Endothelial cell of umbilical vein (primary cell): ENCODE measurements at regions not wholly inside any gene's neighbourhood (a gene's known extent, or its start where the extent isn't known, plus 50 kb on each side); places are given as distances from the start of the nearest gene placed in this dataset.

ENCODE experiments used
- BruUV-seq: library from RNA; stranded (reverse); fragments of 400-500 nt; replicated peaks from 2 replicates; lab custom pipeline; 2021; lab: Mats Ljungman, UMichigan
- CTCF ChIA-PET: fragments of 300-600, 350-600 bp; sonication (Branson Sonifier 250); formaldehyde crosslinking; loops from one replicate; lab custom pipeline; 2021; ENCODE audit warnings: antibody characterized with exemption, inconsistent platforms; lab: Charles Lee
- POLR2A ChIA-PET: fragments of 300-600, 350-600 bp; sonication (Branson Sonifier 250); formaldehyde crosslinking; loops from one replicate; lab custom pipeline; 2021; ENCODE audit warnings: antibody characterized with exemption, inconsistent platforms; lab: Charles Lee
- DNase-seq: peaks from one replicate; pipeline ENCODE4 v3.0.0-alpha.2; 2011; ENCODE audit warnings: low read depth, low spot score
- FAIRE-seq: peaks from 2 replicates; lab custom pipeline; 2011; peaks lifted over from hg19 to GRCh38; lab: Jason Lieb, UNC
- H2AFZ ChIP-seq: 2 replicates; pipeline ENCODE4 v1.6.0; 2012; ENCODE audit warnings: low read depth, low read length, control low read depth, inconsistent platforms
- H3K27ac ChIP-seq: 2 replicates; pipeline ENCODE4 v1.5.1; 2011; ENCODE audit warnings: low read depth, mild to moderate bottlenecking, control low read depth, low read length, moderate library complexity; ENCODE audit not compliant: insufficient read depth
- H3K27me3 ChIP-seq, 2 experiments: 2 replicates each; pipeline versions ENCODE4 v1.6.0 to v1.6.1; 2011; ENCODE audit warnings: low read length in 2 of 2, mixed read lengths in 1 of 2; ENCODE audit not compliant: control insufficient read depth in 2 of 2, insufficient read depth in 2 of 2
- H3K36me3 ChIP-seq, 2 experiments: 2 replicates in 1 of 2; 3 replicates in 1 of 2; pipeline ENCODE4 v1.5.1; 2011; ENCODE audit warnings: low read length in 2 of 2, mild to moderate bottlenecking in 1 of 2, moderate library complexity in 1 of 2; ENCODE audit not compliant: control insufficient read depth in 2 of 2, insufficient read depth in 2 of 2; ENCODE audit errors: extremely low read depth in 1 of 2
- H3K4me1 ChIP-seq: 3 replicates; pipeline ENCODE4 v1.5.1; 2011; ENCODE audit warnings: mild to moderate bottlenecking, low read length; ENCODE audit not compliant: control insufficient read depth, insufficient read depth; ENCODE audit errors: extremely low read depth
- H3K4me2 ChIP-seq: 2 replicates; pipeline ENCODE4 v1.6.1; 2011; ENCODE audit warnings: low read length, control low read depth, mixed read lengths; ENCODE audit not compliant: insufficient read depth
- H3K4me3 ChIP-seq, 3 experiments: fragments of 200-600 bp in 1 of 3; sonication (generic), shearing (Covaris generic) in 1 of 3; replicated peaks in 1 of 3; 2 replicates each; pipeline ENCODE4 v1.5.1; 2011 to 2016; ENCODE audit warnings: control low read depth in 3 of 3, low read length in 3 of 3, mild to moderate bottlenecking in 2 of 3, inconsistent platforms in 1 of 3, low read depth in 1 of 3, moderate library complexity in 1 of 3; ENCODE audit not compliant: insufficient read depth in 1 of 3
- H3K79me2 ChIP-seq: 2 replicates; pipeline ENCODE4 v1.6.0; 2012; ENCODE audit warnings: low read length, inconsistent platforms; ENCODE audit not compliant: control insufficient read depth, insufficient read depth
- H3K9ac ChIP-seq: replicated peaks from 2 replicates; pipeline ENCODE3; 2011; ENCODE audit warnings: low read length, control low read depth; ENCODE audit not compliant: insufficient read depth; ENCODE audit errors: extremely low read depth
- H3K9me1 ChIP-seq: replicated peaks from 3 replicates; pipeline ENCODE4 v1.6.0; 2011; ENCODE audit warnings: mild to moderate bottlenecking, low read length; ENCODE audit not compliant: control insufficient read depth, insufficient read depth; ENCODE audit errors: extremely low read depth
- H3K9me3 ChIP-seq: replicated peaks from 2 replicates; pipeline ENCODE4 v1.5.1; 2012; ENCODE audit warnings: low read length, inconsistent platforms; ENCODE audit not compliant: control insufficient read depth, insufficient read depth
- H4K20me1 ChIP-seq: replicated peaks from 2 replicates; pipeline ENCODE3; 2011; ENCODE audit warnings: mild to moderate bottlenecking, low read length; ENCODE audit not compliant: control insufficient read depth, insufficient read depth; ENCODE audit errors: extremely low read depth
- EZH2 ChIP-seq: IDR thresholded peaks from 2 replicates; pipeline ENCODE4 v1.6.1; 2012; ENCODE audit warnings: borderline replicate concordance, low read depth, mild to moderate bottlenecking, moderate library complexity, low read length, inconsistent platforms; ENCODE audit not compliant: severe bottlenecking
- FOS ChIP-seq: IDR thresholded peaks from 2 replicates; pipeline ENCODE4 v1.6.1; 2011; ENCODE audit warnings: mild to moderate bottlenecking, low read length, moderate library complexity, borderline replicate concordance; ENCODE audit not compliant: insufficient read depth
- GATA2 ChIP-seq: IDR thresholded peaks from 2 replicates; pipeline ENCODE4 v1.7.0; 2011; ENCODE audit warnings: low read depth, mild to moderate bottlenecking, moderate library complexity, mixed read lengths, low read length; ENCODE audit not compliant: insufficient read length, insufficient read depth
- JUN ChIP-seq: IDR thresholded peaks from 2 replicates; pipeline ENCODE4 v1.6.1; 2011; ENCODE audit warnings: borderline replicate concordance, low read depth; ENCODE audit not compliant: insufficient read length, insufficient read depth
- MYC ChIP-seq: IDR thresholded peaks from one replicate; pipeline ENCODE4 v1.6.1; 2011; ENCODE audit warnings: mild to moderate bottlenecking, low read depth, low read length
- POLR2A ChIP-seq: IDR thresholded peaks from 2 replicates; pipeline ENCODE4 v1.6.1; 2012; ENCODE audit warnings: low read depth, mild to moderate bottlenecking, control low read depth, low read length
- POLR2AphosphoS5 ChIP-seq: IDR thresholded peaks from 2 replicates; pipeline ENCODE4 v1.6.1; 2012; ENCODE audit warnings: low read depth, mild to moderate bottlenecking, control low read depth, low read length, moderate library complexity; ENCODE audit not compliant: insufficient read depth
- dilution Hi-C: fragments of 300-500 bp; cut with MboI; formaldehyde crosslinking; loops from one replicate; pipeline ENCODE4 v1.15.0; 2019; ENCODE audit warnings: low sequenced_read_pairs; ENCODE audit not compliant: extremely low pct_ligation_motif_present
- intact Hi-C: fragments of 100-400 bp; cut with micrococcal nuclease; formaldehyde crosslinking; loops from one replicate; pipeline ENCODE4 v1.10.0; 2022
- TF ChIP-seq, protein P1 (sequence below): IDR thresholded peaks from 2 replicates; pipeline ENCODE4 v1.6.1; 2011; ENCODE audit not compliant: insufficient read depth, insufficient read length
- TF ChIP-seq, protein P2 (sequence below), 2 donors: IDR thresholded peaks; 1 replicate in 1 of 2; 2 replicates in 1 of 2; pipeline ENCODE4 v1.5.1; 2011; ENCODE audit warnings: low read length in 2 of 2, mild to moderate bottlenecking in 2 of 2, moderate library complexity in 2 of 2, control low read depth in 1 of 2, inconsistent platforms in 1 of 2, low read depth in 1 of 2; ENCODE audit not compliant: insufficient read depth in 1 of 2; ENCODE audit errors: extremely low read depth in 1 of 2

DNA sequence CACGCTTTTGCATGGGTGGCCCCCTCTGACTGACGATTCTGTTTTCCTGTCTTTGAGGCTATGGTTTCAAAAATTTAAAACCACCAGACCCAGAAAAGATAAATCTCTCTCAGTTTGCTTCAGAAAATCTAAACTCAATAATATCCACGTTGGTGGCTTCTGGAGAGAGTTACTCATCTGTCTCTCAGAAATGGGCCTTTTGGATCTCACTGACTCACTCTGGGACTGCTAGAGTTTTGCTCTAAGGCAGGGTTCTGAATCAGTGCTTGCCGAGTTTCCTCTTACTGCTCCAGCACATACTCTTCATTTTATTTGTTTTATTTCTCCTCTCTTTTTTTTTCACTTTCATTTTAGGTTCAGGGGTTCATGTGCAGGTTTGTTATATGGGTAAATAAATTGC, 305.7 kb downstream of the BLID start:
- ChIA-PET CTCF (no interaction called here), POLR2A (no interaction called here)
- H3K36me3 ChIP-seq = no peaks in the 10 kb centered on the region
- H3K9me1 ChIP-seq = no peaks in the 10 kb centered on the region
- TF ChIP-seq, protein P1, sequence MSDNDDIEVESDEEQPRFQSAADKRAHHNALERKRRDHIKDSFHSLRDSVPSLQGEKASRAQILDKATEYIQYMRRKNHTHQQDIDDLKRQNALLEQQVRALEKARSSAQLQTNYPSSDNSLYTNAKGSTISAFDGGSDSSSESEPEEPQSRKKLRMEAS = no peak
- TF ChIP-seq EZH2 (no peak), JUN (no peak), MYC (no peak), GATA2 (no peak), FOS (no peak)
- H4K20me1 ChIP-seq = no peaks in the 10 kb centered on the region
- no peaks in the 10 kb centered on the region for H3K9me3 ChIP-seq
- H3K79me2 ChIP-seq = no peaks in the 10 kb centered on the region
- DNase-seq (no peak), FAIRE-seq (no peak)
- BruUV-seq = no TSS peak
- no peaks in the 10 kb centered on the region for H3K27me3 ChIP-seq
- dilution Hi-C loops (no loop called here), intact Hi-C loops (no loop called here)
- no peak overlapping the region for H2AFZ ChIP-seq
- no peak overlapping the region for H3K4me3 ChIP-seq
- no peak overlapping the region for H3K4me2 ChIP-seq
- H3K4me1 ChIP-seq = no peaks in the 10 kb centered on the region
- no peak overlapping the region for H3K9ac ChIP-seq
- H3K27ac ChIP-seq = no peak overlapping the region

DNA sequence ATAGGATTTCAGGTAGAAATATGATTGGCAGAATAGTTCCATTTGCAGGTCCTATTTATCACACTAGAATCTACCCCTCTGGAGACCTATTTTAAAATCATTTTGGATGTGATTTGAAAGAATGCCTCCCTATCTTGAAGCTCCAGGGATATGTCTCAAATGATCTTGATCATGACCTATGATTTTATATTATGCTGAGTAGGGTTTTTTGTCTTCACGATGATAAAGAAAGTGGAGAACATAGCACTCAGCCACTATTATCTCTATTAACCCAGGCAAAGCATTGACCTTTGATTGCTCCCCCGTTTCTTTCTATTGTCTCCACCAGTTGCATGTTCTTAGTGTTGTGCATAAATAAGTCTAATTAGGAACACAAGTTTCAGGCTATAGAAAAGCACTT, 307.9 kb downstream of the BLID start:
- no peaks in the 10 kb centered on the region for H3K9me3 ChIP-seq
- no peaks in the 10 kb centered on the region for H3K79me2 ChIP-seq
- H3K4me1 ChIP-seq = no peaks in the 10 kb centered on the region
- no TSS peak for BruUV-seq
- H3K27ac ChIP-seq = no peak overlapping the region
- intact Hi-C loops (no loop called here), dilution Hi-C loops (no loop called here)
- no peak overlapping the region for H2AFZ ChIP-seq
- H3K9me1 ChIP-seq = no peaks in the 10 kb centered on the region
- H4K20me1 ChIP-seq = no peaks in the 10 kb centered on the region
- no peaks in the 10 kb centered on the region for H3K27me3 ChIP-seq
- H3K9ac ChIP-seq = no peak overlapping the region
- no peak overlapping the region for H3K4me2 ChIP-seq
- TF ChIP-seq JUN = no peak
- no peak for TF ChIP-seq GATA2
- no peak for TF ChIP-seq POLR2A
- no peak for TF ChIP-seq POLR2AphosphoS5
- TF ChIP-seq, protein P1 = no peak
- no peak for TF ChIP-seq FOS
- TF ChIP-seq MYC = no peak
- TF ChIP-seq, protein P2, sequence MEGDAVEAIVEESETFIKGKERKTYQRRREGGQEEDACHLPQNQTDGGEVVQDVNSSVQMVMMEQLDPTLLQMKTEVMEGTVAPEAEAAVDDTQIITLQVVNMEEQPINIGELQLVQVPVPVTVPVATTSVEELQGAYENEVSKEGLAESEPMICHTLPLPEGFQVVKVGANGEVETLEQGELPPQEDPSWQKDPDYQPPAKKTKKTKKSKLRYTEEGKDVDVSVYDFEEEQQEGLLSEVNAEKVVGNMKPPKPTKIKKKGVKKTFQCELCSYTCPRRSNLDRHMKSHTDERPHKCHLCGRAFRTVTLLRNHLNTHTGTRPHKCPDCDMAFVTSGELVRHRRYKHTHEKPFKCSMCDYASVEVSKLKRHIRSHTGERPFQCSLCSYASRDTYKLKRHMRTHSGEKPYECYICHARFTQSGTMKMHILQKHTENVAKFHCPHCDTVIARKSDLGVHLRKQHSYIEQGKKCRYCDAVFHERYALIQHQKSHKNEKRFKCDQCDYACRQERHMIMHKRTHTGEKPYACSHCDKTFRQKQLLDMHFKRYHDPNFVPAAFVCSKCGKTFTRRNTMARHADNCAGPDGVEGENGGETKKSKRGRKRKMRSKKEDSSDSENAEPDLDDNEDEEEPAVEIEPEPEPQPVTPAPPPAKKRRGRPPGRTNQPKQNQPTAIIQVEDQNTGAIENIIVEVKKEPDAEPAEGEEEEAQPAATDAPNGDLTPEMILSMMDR (IDR thresholded peaks at IDR 0.05; ENCODE audit: extremely low read depth in 1 of 2, insufficient read depth in 1 of 2, low read depth in 1 of 2, low read length in 2 of 2) = no peak
- TF ChIP-seq EZH2 = no peak
- no peak overlapping the region for H3K4me3 ChIP-seq
- no peak for FAIRE-seq
- ChIA-PET POLR2A (no interaction called here), CTCF (no interaction called here)
- no peak for DNase-seq
- no peaks in the 10 kb centered on the region for H3K36me3 ChIP-seq
